ENCODE measurements at regions not wholly inside any gene's neighbourhood (a gene's known extent, or its start where the extent isn't known, plus 50 kb on each side); places are given as distances from the start of the nearest gene placed in this dataset.

GRCh38 chr2:15845294-15845693 is 95.1 kb upstream of the MYCN start:
- Histone ChIP-seq H3K27me3 (ENCODE audit: control insufficient read depth, insufficient read depth, low read length) (no peaks in the 10 kb centered on the region), H3K9me3 (ENCODE audit: control insufficient read depth, insufficient read depth, low read length) (no peaks in the 10 kb centered on the region), H3K27ac (ENCODE audit: low read length) (no peak overlapping the region), H3K36me3 (ENCODE audit: control insufficient read depth, insufficient read depth, low read length) (no peaks in the 10 kb centered on the region), H3K4me3 (ENCODE audit: low read length) (no peak overlapping the region), H3K4me1 (ENCODE audit: control insufficient read depth, insufficient read depth, low read length) (no peaks in the 10 kb centered on the region)
- DNase-seq = no peak
- Mint-ChIP-seq H3K27ac (no peak overlapping the region), H3K36me3 (no peaks in the 10 kb centered on the region), H3K9me3 (peaks cover 0 to 3% of the 10 kb centered on the region in 2 donors), H3K4me1 (no peaks in the 10 kb centered on the region), H3K27me3 (ENCODE audit: low read depth in 2 of 2) (no peaks in the 10 kb centered on the region), H3K4me3 (no peak overlapping the region)
- 73% methylated on average over 3 of the region's 3 CpGs for WGBS (ENCODE audit: insufficient coverage)
- ATAC-seq = no peak
- intact Hi-C loops (cut with micrococcal nuclease) = no loop called here
- no peak for TF ChIP-seq CTCF (IDR thresholded peaks at IDR 0.05)

GRCh38 chr2:15845737-15846405 is 94.5 kb upstream of the MYCN start:
- ATAC-seq (no peak), DNase-seq (no peak)
- TF ChIP-seq CTCF (IDR thresholded peaks at IDR 0.05) = no peak
- Histone ChIP-seq H3K9me3 (ENCODE audit: control insufficient read depth, insufficient read depth, low read length) (no peaks in the 10 kb centered on the region), H3K27ac (ENCODE audit: low read length) (no peak overlapping the region), H3K27me3 (ENCODE audit: control insufficient read depth, insufficient read depth, low read length) (no peaks in the 10 kb centered on the region), H3K4me1 (ENCODE audit: control insufficient read depth, insufficient read depth, low read length) (no peaks in the 10 kb centered on the region), H3K4me3 (ENCODE audit: low read length) (no peak overlapping the region), H3K36me3 (ENCODE audit: control insufficient read depth, insufficient read depth, low read length) (no peaks in the 10 kb centered on the region)
- Mint-ChIP-seq H3K27ac (no peak overlapping the region), H3K27me3 (ENCODE audit: low read depth in 2 of 2) (no peaks in the 10 kb centered on the region), H3K4me1 (no peaks in the 10 kb centered on the region), H3K9me3 (peaks cover 0 to 3% of the 10 kb centered on the region in 2 donors), H3K4me3 (no peak overlapping the region), H3K36me3 (no peaks in the 10 kb centered on the region)
- intact Hi-C loops (cut with micrococcal nuclease) = no loop called here
- WGBS (ENCODE audit: insufficient coverage) = 91% methylated on average over 10 of the region's 10 CpGs

- no peak for TF ChIP-seq CTCF (IDR thresholded peaks at IDR 0.05)
- no peaks in the 10 kb centered on the region for H3K4me1 ChIP-seq (ENCODE audit: control insufficient read depth, insufficient read depth, low read length)
- H3K9me3 Mint-ChIP-seq = peaks cover 0 to 5% of the 10 kb centered on the region in 2 donors
- H3K27me3 Mint-ChIP-seq (ENCODE audit: low read depth in 2 of 2) = no peaks in the 10 kb centered on the region
- no peaks in the 10 kb centered on the region for H3K27me3 ChIP-seq (ENCODE audit: control insufficient read depth, insufficient read depth, low read length)
- H3K36me3 Mint-ChIP-seq = no peaks in the 10 kb centered on the region
- no peak overlapping the region for H3K27ac Mint-ChIP-seq
- no peaks in the 10 kb centered on the region for H3K36me3 ChIP-seq (ENCODE audit: control insufficient read depth, insufficient read depth, low read length)
- H3K9me3 ChIP-seq (ENCODE audit: control insufficient read depth, insufficient read depth, low read length) = no peaks in the 10 kb centered on the region
- no peak overlapping the region for H3K27ac ChIP-seq (ENCODE audit: low read length)
- DNase-seq (no peak), ATAC-seq (no peak)
- WGBS (ENCODE audit: insufficient coverage) = 91% methylated on average over 8 of the region's 8 CpGs
- H3K4me3 ChIP-seq (ENCODE audit: low read length) = no peak overlapping the region
- intact Hi-C loops (cut with micrococcal nuclease) = no loop called here
- H3K4me1 Mint-ChIP-seq = no peaks in the 10 kb centered on the region
- H3K4me3 Mint-ChIP-seq = no peak overlapping the region
These were observed 93.7 kb upstream of the MYCN start for GRCh38 chr2:15846626-15847025.

- no peaks in the 10 kb centered on the region for H3K9me3 ChIP-seq (ENCODE audit: control insufficient read depth, insufficient read depth, low read length)
- Mint-ChIP-seq H3K27me3 (ENCODE audit: low read depth in 2 of 2) (no peaks in the 10 kb centered on the region), H3K4me3 (no peak overlapping the region), H3K9me3 (peaks cover 0 to 5% of the 10 kb centered on the region in 2 donors), H3K4me1 (no peaks in the 10 kb centered on the region), H3K36me3 (no peaks in the 10 kb centered on the region), H3K27ac (no peak overlapping the region)
- no peak overlapping the region for H3K27ac ChIP-seq (ENCODE audit: low read length)
- no peaks in the 10 kb centered on the region for H3K36me3 ChIP-seq (ENCODE audit: control insufficient read depth, insufficient read depth, low read length)
- H3K27me3 ChIP-seq (ENCODE audit: control insufficient read depth, insufficient read depth, low read length) = no peaks in the 10 kb centered on the region
- TF ChIP-seq CTCF (IDR thresholded peaks at IDR 0.05) = no peak
- intact Hi-C loops (cut with micrococcal nuclease) = no loop called here
- no peak overlapping the region for H3K4me3 ChIP-seq (ENCODE audit: low read length)
- no peak for ATAC-seq
- no peaks in the 10 kb centered on the region for H3K4me1 ChIP-seq (ENCODE audit: control insufficient read depth, insufficient read depth, low read length)
- WGBS (ENCODE audit: insufficient coverage) = 100% methylated on average over 1 of the region's 1 CpG
- no peak for DNase-seq
These were observed 89.8 kb upstream of the MYCN start for GRCh38 chr2:15850534-15850933.
